ENCODE measurements at regions not wholly inside any gene's neighbourhood (a gene's known extent, or its start where the extent isn't known, plus 50 kb on each side); places are given as distances from the start of the nearest gene placed in this dataset.

GRCh38 chr12:113577464-113578129, 105.9 kb upstream of the LHX5 start:
- H3K36me3 ChIP-seq (ENCODE audit: control insufficient read depth, insufficient read depth, low read length) = no peaks in the 10 kb centered on the region
- H3K9me3 ChIP-seq = peaks cover 2% of the 10 kb centered on the region; the same call in 1 of the 2 replicates
- H3K4me3 ChIP-seq (ENCODE audit: low read depth, low read length) = no peak overlapping the region
- no peak for TF ChIP-seq CTCF (IDR thresholded peaks at IDR 0.05; ENCODE audit: insufficient read depth in 1 of 2, low read depth in 1 of 2, low read length in 1 of 2, severe bottlenecking in 1 of 2, unreplicated experiment in 1 of 2)
- no peak for DNase-seq
- peaks cover 14% of the 10 kb centered on the region for H3K9me3 Mint-ChIP-seq (ENCODE audit: unreplicated experiment)
- no peaks in the 10 kb centered on the region for H3K27me3 ChIP-seq (replicated peaks; ENCODE audit: control insufficient read depth, insufficient read depth, low read length)
- peaks cover 19% of the 10 kb centered on the region for H3K27me3 Mint-ChIP-seq (ENCODE audit: insufficient read depth, unreplicated experiment)
- no peaks in the 10 kb centered on the region for H3K36me3 Mint-ChIP-seq (ENCODE audit: insufficient read depth, unreplicated experiment)
- ChIA-PET CTCF (no interaction called here), POLR2A (no interaction called here)
- H3K4me1 ChIP-seq = no peaks in the 10 kb centered on the region
- BruUV-seq (replicated peaks) = no TSS peak
- no peak overlapping the region for H3K4me3 Mint-ChIP-seq (ENCODE audit: unreplicated experiment)
- H3K27ac Mint-ChIP-seq (ENCODE audit: unreplicated experiment) = no peak overlapping the region
- intact Hi-C loops (cut with micrococcal nuclease; ENCODE audit: unreplicated experiment) = no loop called here
- H3K4me1 Mint-ChIP-seq (ENCODE audit: low read depth, unreplicated experiment) = no peaks in the 10 kb centered on the region

DNA sequence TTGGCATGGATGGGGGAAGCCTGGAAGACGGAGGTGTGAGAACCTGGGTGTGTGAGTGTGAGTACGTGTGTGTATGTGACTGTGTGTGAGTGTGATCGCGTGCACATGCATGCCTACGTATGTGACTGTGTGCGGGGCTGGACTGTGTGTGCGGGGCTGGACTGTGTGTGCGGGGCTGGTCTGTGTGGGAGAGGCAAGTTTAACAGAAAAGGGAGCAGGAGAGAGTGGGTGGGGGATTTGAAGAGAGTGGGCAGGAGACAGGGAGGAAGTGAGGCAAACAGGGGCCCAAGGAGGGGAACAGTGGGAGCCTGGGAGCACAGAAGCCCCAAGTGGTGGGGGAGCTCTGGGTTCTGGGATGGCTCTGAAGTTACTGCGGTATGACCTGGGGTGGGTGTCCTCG, 103.7 kb upstream of the LHX5 start:
- intact Hi-C loops (cut with micrococcal nuclease; ENCODE audit: unreplicated experiment) = no loop called here
- H3K4me1 ChIP-seq = no peaks in the 10 kb centered on the region
- H3K27me3 ChIP-seq (replicated peaks; ENCODE audit: control insufficient read depth, insufficient read depth, low read length) = no peaks in the 10 kb centered on the region
- H3K4me3 ChIP-seq (ENCODE audit: low read depth, low read length) = no peak overlapping the region
- H3K36me3 ChIP-seq (ENCODE audit: control insufficient read depth, insufficient read depth, low read length) = no peaks in the 10 kb centered on the region
- Mint-ChIP-seq H3K4me1 (ENCODE audit: low read depth, unreplicated experiment) (no peaks in the 10 kb centered on the region), H3K4me3 (ENCODE audit: unreplicated experiment) (no peak overlapping the region), H3K36me3 (ENCODE audit: insufficient read depth, unreplicated experiment) (no peaks in the 10 kb centered on the region), H3K27me3 (ENCODE audit: insufficient read depth, unreplicated experiment) (peaks cover 19% of the 10 kb centered on the region), H3K9me3 (ENCODE audit: unreplicated experiment) (peaks cover under 1% of the 10 kb centered on the region), H3K27ac (ENCODE audit: unreplicated experiment) (no peak overlapping the region)
- DNase-seq = no peak
- H3K9me3 ChIP-seq = no peaks in the 10 kb centered on the region
- ChIA-PET CTCF (no interaction called here), POLR2A (no interaction called here)
- no peak for TF ChIP-seq CTCF (IDR thresholded peaks at IDR 0.05; ENCODE audit: insufficient read depth in 1 of 2, low read depth in 1 of 2, low read length in 1 of 2, severe bottlenecking in 1 of 2, unreplicated experiment in 1 of 2)
- BruUV-seq (replicated peaks) = no TSS peak

GRCh38 chr12:113573148-113573547, 101.5 kb upstream of the LHX5 start:
- no peak overlapping the region for H3K4me3 Mint-ChIP-seq (ENCODE audit: unreplicated experiment)
- intact Hi-C loops (cut with micrococcal nuclease; ENCODE audit: unreplicated experiment) = no loop called here
- Histone ChIP-seq H3K36me3 (ENCODE audit: control insufficient read depth, insufficient read depth, low read length) (no peaks in the 10 kb centered on the region), H3K27me3 (replicated peaks; ENCODE audit: control insufficient read depth, insufficient read depth, low read length) (no peaks in the 10 kb centered on the region), H3K4me1 (no peaks in the 10 kb centered on the region), H3K4me3 (ENCODE audit: low read depth, low read length) (no peak overlapping the region), H3K9me3 (no peaks in the 10 kb centered on the region)
- CTCF ChIA-PET = no interaction called here
- no peaks in the 10 kb centered on the region for H3K36me3 Mint-ChIP-seq (ENCODE audit: insufficient read depth, unreplicated experiment)
- TF ChIP-seq CTCF (IDR thresholded peaks at IDR 0.05; ENCODE audit: insufficient read depth in 1 of 2, low read depth in 1 of 2, low read length in 1 of 2, severe bottlenecking in 1 of 2, unreplicated experiment in 1 of 2) = no peak
- POLR2A ChIA-PET = no interaction called here
- H3K27me3 Mint-ChIP-seq (ENCODE audit: insufficient read depth, unreplicated experiment) = peaks cover 21% of the 10 kb centered on the region
- no peak overlapping the region for H3K27ac Mint-ChIP-seq (ENCODE audit: unreplicated experiment)
- no peaks in the 10 kb centered on the region for H3K9me3 Mint-ChIP-seq (ENCODE audit: unreplicated experiment)
- BruUV-seq (replicated peaks) = no TSS peak
- DNase-seq = no peak
- no peaks in the 10 kb centered on the region for H3K4me1 Mint-ChIP-seq (ENCODE audit: low read depth, unreplicated experiment)

All from Caco-2 (cell line).